Natural killer cell (primary cell): ENCODE measurements at regions not wholly inside any gene's neighbourhood (a gene's known extent, or its start where the extent isn't known, plus 50 kb on each side); places are given as distances from the start of the nearest gene placed in this dataset.

Experiments
- ATAC-seq, 3 donors: fragments of 150-1000 bp in 2 of 3; fragments of 200-7000 bp in 1 of 3; cut with Tn5 transposase; 1 replicate in 1 of 3; 2 replicates in 2 of 3; pipeline ENCODE4 v1.10.0; 2021; ENCODE audit warnings: mild to moderate bottlenecking in 2 of 3, moderate library complexity in 2 of 3
- DNase-seq, 2 donors: peaks; one replicate each; pipeline versions ENCODE4 v3.0.0 to v3.0.0-alpha.2; 2013 to 2021; ENCODE audit warnings: mixed read lengths in 1 of 2
- H3K27ac ChIP-seq: one replicate; pipeline ENCODE4 v1.5.1; 2013; ENCODE audit warnings: mild to moderate bottlenecking, low read length
- H3K27me3 ChIP-seq: one replicate; pipeline ENCODE4 v1.6.1; 2013; ENCODE audit warnings: low read length; ENCODE audit not compliant: control insufficient read depth, insufficient read depth
- H3K36me3 ChIP-seq: one replicate; pipeline ENCODE4 v1.6.1; 2013; ENCODE audit warnings: low read length; ENCODE audit not compliant: control insufficient read depth, insufficient read depth
- H3K4me1 ChIP-seq: one replicate; pipeline ENCODE4 v1.6.1; 2013; ENCODE audit warnings: low read length; ENCODE audit not compliant: control insufficient read depth, insufficient read depth
- H3K4me3 ChIP-seq: one replicate; pipeline ENCODE4 v1.5.1; 2013; ENCODE audit warnings: low read length
- H3K9me3 ChIP-seq: one replicate; pipeline ENCODE4 v1.6.1; 2013; ENCODE audit warnings: low read length; ENCODE audit not compliant: control insufficient read depth, insufficient read depth
- H3K27ac Mint-ChIP-seq, 2 donors: one replicate each; pipeline ENCODE4 v1.8.0; 2022; ENCODE audit warnings: mild to moderate bottlenecking in 2 of 2, mixed read lengths in 2 of 2, moderate library complexity in 1 of 2
- H3K27me3 Mint-ChIP-seq, 2 donors: one replicate each; pipeline ENCODE4 v1.8.0; 2022; ENCODE audit warnings: low read depth in 2 of 2, mixed read lengths in 2 of 2
- H3K36me3 Mint-ChIP-seq: one replicate; pipeline ENCODE4 v1.8.0; 2022; ENCODE audit warnings: mixed read lengths
- H3K4me1 Mint-ChIP-seq, 2 donors: one replicate each; pipeline ENCODE4 v1.8.0; 2022; ENCODE audit warnings: mixed read lengths in 2 of 2
- H3K4me3 Mint-ChIP-seq: one replicate; pipeline ENCODE4 v1.8.0; 2022; ENCODE audit warnings: mild to moderate bottlenecking, moderate library complexity, mixed read lengths
- H3K9me3 Mint-ChIP-seq, 2 donors: one replicate each; pipeline ENCODE4 v1.8.0; 2022; ENCODE audit warnings: mixed read lengths in 2 of 2
- WGBS: methylation state at CpG from one replicate; pipeline ENCODE4 v1.1.7; 2013; ENCODE audit warnings: missing lambda C conversion rate; ENCODE audit not compliant: insufficient coverage; 5-methylcytosine and 5-hydroxymethylcytosine counted together
- intact Hi-C: fragments of 100-400 bp; cut with micrococcal nuclease; formaldehyde crosslinking; loops from one replicate; pipeline ENCODE4 v1.14.2; 2022
- TF ChIP-seq, protein P1 (sequence below): fragments of 200-600 bp; IDR thresholded peaks from one replicate; pipeline ENCODE4 v1.8.0; 2022; ENCODE audit warnings: antibody characterized with exemption

DNA sequence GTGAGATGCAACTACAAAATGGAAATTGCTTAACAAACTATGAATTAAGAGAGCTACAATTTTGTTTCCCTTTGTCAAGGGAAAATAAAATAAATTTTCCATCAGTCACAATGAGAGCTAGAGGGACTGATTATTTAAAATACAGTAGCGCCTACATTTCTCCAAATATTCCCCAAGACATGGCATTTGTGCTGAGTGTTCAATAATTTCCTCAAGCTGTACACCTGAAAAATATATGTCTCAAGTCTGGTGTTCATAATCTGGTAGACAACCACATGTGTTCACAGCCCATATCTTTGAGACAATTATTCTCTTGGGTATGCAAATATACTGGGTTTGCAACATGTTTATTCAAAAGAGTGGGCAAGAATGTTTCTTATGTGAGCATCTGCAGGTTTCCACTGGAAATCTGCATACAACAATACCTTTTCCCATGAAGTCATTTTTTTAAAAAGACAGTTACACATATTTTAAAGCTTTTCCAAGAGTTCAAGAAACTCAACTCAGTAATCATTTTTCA is 240.1 kb upstream of the VRK2 start:
- no peak overlapping the region for H3K27ac Mint-ChIP-seq
- no CpG with 5 or more reads among the region's 1 CpG for WGBS

DNA sequence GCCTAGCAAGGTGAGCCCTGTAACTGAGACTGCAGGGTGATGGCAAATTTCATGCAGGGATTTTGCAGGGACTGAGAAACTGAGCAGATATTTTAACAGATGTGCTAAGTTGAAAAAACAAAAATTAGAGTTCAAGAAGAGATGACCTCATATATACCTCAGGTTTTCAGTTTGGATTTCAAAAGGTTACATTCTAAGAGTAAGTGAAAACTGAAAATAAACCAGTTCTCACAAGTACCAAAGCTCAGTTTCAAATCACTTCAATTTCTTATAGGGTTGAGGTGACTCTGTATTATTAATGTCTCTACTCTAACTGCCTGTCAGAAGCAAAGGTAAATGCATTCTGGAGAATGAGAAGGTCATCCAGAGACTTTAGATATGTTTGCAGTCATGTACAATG is 237.4 kb upstream of the VRK2 start:
- Histone ChIP-seq H3K27me3 (no peaks in the 10 kb centered on the region), H3K4me1 (no peaks in the 10 kb centered on the region), H3K4me3 (no peak overlapping the region), H3K9me3 (no peaks in the 10 kb centered on the region), H3K36me3 (no peaks in the 10 kb centered on the region), H3K27ac (no peak overlapping the region)
- H3K9me3 Mint-ChIP-seq = peaks cover 6 to 7% of the 10 kb centered on the region in 2 donors
- H3K4me3 Mint-ChIP-seq = no peak overlapping the region
- TF ChIP-seq, protein P1, sequence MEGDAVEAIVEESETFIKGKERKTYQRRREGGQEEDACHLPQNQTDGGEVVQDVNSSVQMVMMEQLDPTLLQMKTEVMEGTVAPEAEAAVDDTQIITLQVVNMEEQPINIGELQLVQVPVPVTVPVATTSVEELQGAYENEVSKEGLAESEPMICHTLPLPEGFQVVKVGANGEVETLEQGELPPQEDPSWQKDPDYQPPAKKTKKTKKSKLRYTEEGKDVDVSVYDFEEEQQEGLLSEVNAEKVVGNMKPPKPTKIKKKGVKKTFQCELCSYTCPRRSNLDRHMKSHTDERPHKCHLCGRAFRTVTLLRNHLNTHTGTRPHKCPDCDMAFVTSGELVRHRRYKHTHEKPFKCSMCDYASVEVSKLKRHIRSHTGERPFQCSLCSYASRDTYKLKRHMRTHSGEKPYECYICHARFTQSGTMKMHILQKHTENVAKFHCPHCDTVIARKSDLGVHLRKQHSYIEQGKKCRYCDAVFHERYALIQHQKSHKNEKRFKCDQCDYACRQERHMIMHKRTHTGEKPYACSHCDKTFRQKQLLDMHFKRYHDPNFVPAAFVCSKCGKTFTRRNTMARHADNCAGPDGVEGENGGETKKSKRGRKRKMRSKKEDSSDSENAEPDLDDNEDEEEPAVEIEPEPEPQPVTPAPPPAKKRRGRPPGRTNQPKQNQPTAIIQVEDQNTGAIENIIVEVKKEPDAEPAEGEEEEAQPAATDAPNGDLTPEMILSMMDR = no peak
- H3K36me3 Mint-ChIP-seq = no peaks in the 10 kb centered on the region
- intact Hi-C loops = no loop called here
- H3K27me3 Mint-ChIP-seq = no peaks in the 10 kb centered on the region
- DNase-seq = no peak
- no peaks in the 10 kb centered on the region for H3K4me1 Mint-ChIP-seq
- H3K27ac Mint-ChIP-seq = no peak overlapping the region
- ATAC-seq = no peak

More for the DNA sequence above, 240.1 kb upstream of the VRK2 start:
- peaks cover 11 to 12% of the 10 kb centered on the region in 2 donors for H3K9me3 Mint-ChIP-seq
- no peaks in the 10 kb centered on the region for H3K27me3 ChIP-seq
- no peaks in the 10 kb centered on the region for H3K36me3 ChIP-seq
- no peak overlapping the region for H3K27ac ChIP-seq
- H3K4me3 Mint-ChIP-seq = no peak overlapping the region
- no peaks in the 10 kb centered on the region for H3K4me1 ChIP-seq
- TF ChIP-seq, protein P1 = no peak
- no peaks in the 10 kb centered on the region for H3K4me1 Mint-ChIP-seq
- H3K36me3 Mint-ChIP-seq = no peaks in the 10 kb centered on the region
- no peak for DNase-seq
- no peak overlapping the region for H3K4me3 ChIP-seq
- no peaks in the 10 kb centered on the region for H3K9me3 ChIP-seq
- intact Hi-C loops = no loop called here
- no peak for ATAC-seq
- H3K27me3 Mint-ChIP-seq = no peaks in the 10 kb centered on the region

DNA sequence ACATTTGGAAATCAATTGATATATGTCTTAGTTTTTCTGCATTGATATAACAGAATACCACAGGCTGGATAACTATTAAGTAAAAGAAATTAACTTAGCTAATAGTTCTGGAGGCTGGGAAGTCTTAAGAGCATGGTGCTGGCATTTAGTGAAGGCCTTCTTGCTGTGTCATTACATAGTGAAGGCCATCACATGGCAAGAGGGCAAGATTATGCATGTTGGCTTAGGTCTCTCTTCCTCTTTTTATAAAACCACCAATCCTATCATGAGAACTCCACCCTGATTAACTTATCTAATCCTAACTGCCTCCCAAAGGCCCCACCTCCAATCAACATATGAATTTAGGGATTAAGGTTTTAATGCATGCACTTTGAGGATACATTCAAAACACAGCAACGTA is 225.5 kb upstream of the VRK2 start:
- WGBS = no CpG with 5 or more reads among the region's 1 CpG
- H3K4me1 ChIP-seq = no peaks in the 10 kb centered on the region
- H3K9me3 ChIP-seq = no peaks in the 10 kb centered on the region
- H3K27me3 ChIP-seq = no peaks in the 10 kb centered on the region
- TF ChIP-seq, protein P1 = no peak
- Mint-ChIP-seq H3K4me1 (no peaks in the 10 kb centered on the region), H3K36me3 (peaks cover 16% of the 10 kb centered on the region), H3K9me3 (peaks cover 6 to 15% of the 10 kb centered on the region in 2 donors), H3K4me3 (no peak overlapping the region), H3K27me3 (no peaks in the 10 kb centered on the region), H3K27ac (no peak overlapping the region)
- DNase-seq (no peak), ATAC-seq (no peak)
- H3K4me3 ChIP-seq = no peak overlapping the region
- intact Hi-C loops = no loop called here
- no peaks in the 10 kb centered on the region for H3K36me3 ChIP-seq
- no peak overlapping the region for H3K27ac ChIP-seq

DNA sequence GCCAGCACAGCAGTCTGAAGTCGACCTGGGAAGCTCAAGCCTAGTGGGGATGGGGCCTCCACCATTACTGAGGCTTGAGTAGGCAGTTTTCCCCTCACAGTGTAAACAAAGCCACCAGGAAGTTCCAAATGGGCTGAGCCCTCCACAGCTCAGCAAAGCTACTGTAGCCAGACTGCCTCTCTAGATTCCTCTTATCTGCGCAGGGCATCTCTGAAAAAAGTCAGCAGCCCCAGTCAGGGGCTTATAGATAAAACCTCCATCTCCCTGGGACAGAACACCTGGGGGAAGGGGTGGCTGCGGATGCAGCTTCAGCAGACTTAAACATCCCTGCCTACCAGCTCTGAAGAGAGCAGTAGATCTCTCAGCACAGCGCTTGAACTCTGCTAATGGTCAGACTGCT is 218.4 kb upstream of the VRK2 start:
- ATAC-seq = no peak
- H3K4me3 ChIP-seq = no peak overlapping the region
- TF ChIP-seq, protein P1 = no peak
- no peaks in the 10 kb centered on the region for H3K27me3 ChIP-seq
- H3K4me1 Mint-ChIP-seq = no peaks in the 10 kb centered on the region
- no peak for DNase-seq
- peaks cover 25% of the 10 kb centered on the region for H3K36me3 Mint-ChIP-seq
- H3K36me3 ChIP-seq = no peaks in the 10 kb centered on the region
- H3K27ac Mint-ChIP-seq = no peak overlapping the region
- H3K4me3 Mint-ChIP-seq = no peak overlapping the region
- intact Hi-C loops = no loop called here
- H3K4me1 ChIP-seq = no peaks in the 10 kb centered on the region
- H3K27me3 Mint-ChIP-seq = no peaks in the 10 kb centered on the region
- H3K9me3 ChIP-seq = peaks cover 14% of the 10 kb centered on the region
- H3K9me3 Mint-ChIP-seq = peaks cover 10 to 26% of the 10 kb centered on the region in 2 donors
- WGBS = 86% methylated on average over 4 of the region's 4 CpGs
- no peak overlapping the region for H3K27ac ChIP-seq
